ENCODE measurements at regions not wholly inside any gene's neighbourhood (a gene's known extent, or its start where the extent isn't known, plus 50 kb on each side); places are given as distances from the start of the nearest gene placed in this dataset.
"Not testable (repeated sequence)": the region's sequence is repeated elsewhere in the genome, so short reads cannot be mapped to it uniquely, and the experiment has no call there.

DNA sequence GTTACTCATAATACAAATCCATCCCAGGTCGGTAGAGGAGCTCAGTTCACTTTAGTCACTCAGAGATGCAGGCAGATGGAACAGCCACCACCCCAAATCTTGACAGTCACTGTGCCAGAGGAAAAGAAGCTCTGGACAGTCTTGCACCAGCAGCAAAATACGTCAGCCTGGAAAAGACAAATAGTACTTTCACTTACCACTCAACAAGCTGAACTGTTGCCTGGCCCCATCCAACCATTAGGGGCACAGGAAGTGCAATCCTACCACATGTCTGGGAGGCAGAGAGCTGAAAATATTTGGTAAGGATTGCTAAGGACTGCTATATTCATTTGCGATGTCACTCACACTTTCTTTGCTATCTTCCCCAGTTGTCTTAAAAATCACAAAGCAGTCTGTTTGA is 239.1 kb upstream of the TOX3 start:
- DNase-seq: no peak

DNA sequence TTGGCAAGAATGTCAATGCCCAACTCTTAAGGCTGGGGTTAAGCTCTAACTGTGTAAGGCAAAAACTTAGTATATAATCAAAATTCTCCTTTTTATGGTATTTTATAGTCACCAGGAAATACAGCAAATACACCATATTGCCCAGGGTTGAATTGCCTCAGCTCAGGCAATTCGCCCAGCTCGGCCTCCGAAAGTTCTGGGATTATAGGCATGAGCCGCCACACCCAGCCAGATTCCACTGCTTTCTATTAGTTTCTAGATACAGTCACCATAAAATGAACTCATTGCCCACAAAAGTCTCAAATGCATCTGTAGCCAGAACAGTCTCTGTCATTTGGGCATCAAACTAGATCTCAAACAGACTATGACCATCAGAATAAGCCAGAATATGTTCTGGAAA is 238.7 kb upstream of the TOX3 start:
- no peak for DNase-seq

DNA sequence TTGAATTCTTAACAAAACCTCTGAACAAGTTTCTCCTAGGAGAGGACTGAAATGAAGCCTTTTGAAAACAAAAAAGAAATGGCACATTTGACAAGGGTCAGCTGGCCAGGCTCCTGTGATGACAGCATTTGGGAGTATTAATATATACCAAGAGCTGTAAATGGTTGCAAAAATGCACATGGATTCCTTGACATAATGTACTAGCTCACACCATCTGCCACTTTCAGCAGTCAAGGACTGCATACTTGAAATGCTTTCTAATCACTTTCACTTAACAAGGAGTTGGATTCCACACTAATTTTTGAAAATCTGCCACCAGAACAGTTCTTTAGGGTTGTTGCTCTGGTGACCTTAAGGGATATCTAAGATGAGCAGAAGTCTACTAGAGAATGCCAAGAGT is 236.7 kb upstream of the TOX3 start:
- no peak for DNase-seq

DNA sequence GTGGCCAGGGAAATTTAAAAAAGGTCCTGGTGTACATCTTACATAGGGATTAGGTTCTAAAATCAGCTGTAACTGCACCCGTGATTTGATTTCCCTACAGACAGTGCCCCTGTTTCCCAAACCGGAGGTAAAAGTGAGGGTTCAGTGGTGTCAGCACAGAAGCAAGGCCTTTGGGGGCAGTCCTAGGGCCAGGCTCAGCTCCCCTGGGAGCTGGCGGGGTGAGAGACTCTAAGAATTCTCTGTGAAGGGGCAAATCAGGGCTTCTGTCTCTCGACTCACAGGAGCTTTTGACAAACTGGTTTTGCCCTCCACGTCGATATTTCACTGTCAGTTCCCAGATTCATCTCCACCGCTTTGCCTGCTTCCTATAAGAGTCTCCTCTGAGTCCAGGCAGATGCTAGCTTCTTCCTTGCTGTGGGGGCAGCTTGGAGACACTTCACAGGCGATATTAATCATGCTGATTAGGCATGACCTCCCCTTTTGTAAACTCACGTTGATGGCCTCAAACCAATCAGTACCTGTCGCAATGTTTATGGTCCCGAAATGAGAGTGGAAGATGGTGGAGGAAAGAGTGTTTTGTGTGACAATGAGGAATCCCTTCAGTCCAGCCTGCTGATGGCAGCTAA is 234.2 kb upstream of the TOX3 start:
- no peak for DNase-seq

DNA sequence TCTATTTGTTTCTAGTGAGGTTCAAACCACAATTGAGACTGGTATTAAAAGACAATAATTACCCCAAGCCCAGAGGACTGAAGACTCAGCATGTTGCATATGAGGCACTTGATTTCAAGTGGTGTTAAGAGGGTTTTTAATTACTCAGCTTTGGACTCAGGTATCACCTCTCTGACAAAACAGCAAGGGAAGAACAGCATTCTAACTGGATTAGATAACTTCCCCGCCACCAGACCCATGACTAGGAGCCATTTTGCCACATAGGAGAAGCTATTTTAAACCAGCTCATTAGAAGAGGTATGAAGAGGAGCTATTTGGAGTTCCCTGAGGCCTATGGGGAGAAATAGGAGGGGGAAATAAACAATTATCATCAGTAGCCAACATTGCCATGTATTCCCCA is 226.1 kb upstream of the TOX3 start:
- no peak for DNase-seq

DNA sequence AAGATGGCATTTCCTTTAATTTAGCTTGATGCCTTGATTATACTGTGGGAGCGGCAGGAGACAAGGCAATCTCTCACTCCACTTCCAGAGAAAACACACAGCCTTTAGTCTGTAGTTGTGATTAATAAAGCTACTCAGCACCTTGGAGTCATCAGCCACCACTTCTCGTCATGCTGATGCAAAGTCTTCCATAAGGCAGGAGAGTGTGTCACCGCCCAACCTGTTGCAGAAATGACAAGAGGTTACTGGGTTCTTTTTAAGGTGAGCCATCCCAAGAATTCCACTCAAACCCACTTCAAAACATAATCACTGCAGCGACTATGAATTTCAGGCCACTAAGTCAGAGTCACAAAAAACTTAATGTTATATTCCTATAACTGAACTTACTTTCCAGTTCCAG is 223.9 kb upstream of the TOX3 start:
- no peak for DNase-seq

DNA sequence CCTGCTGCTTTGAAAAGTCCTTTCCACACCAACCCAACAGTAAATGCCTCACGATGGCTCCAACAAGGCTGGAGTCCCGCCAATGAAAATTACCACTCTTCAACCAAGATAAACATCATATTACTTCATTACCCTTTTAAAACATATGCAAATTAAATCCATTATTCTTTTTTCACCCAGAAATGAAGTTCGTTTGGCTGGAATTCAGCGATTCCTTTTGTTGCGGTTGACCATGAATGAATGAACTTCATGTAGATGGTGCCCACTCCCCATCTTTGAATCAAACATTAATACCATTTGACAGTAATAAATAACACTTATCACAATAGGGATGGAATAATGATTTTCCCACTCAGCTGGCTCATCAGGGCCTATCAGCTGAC is 211.5 kb upstream of the TOX3 start:
- no peak for DNase-seq

DNA sequence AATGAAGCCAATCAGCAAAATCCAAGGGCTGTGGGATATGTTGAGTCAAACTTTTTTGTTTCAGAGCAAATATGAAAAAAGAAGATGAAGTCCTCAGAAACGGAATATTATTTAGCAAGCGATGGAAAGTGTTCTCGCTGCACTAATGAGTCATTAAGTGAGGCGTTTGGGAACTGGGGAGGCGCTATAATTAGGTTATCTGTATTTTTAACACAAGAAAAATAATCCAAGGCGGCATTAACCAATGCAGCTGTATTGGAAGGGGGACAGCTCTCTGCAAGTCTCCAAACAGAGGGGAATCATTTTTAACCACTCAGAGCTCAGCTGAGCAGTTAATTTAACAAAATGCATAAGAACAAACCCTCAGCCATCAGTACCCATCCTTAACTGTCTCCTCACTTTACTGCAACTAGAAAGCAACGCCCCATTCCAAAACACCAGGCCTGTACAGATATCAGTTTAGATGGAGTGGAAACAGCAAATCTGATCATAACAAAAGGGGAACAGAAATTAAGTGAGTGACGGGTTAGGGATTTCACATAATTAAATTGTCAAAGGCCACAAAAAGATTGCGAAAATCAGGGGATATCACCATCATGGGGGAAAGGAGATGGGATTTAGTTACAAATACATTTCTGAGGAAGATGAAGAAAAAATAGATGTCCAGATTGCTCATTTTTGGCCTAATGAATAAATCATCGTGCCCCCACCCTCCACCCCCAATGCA is 211.0 kb upstream of the TOX3 start:
- DNase-seq: no peak

DNA sequence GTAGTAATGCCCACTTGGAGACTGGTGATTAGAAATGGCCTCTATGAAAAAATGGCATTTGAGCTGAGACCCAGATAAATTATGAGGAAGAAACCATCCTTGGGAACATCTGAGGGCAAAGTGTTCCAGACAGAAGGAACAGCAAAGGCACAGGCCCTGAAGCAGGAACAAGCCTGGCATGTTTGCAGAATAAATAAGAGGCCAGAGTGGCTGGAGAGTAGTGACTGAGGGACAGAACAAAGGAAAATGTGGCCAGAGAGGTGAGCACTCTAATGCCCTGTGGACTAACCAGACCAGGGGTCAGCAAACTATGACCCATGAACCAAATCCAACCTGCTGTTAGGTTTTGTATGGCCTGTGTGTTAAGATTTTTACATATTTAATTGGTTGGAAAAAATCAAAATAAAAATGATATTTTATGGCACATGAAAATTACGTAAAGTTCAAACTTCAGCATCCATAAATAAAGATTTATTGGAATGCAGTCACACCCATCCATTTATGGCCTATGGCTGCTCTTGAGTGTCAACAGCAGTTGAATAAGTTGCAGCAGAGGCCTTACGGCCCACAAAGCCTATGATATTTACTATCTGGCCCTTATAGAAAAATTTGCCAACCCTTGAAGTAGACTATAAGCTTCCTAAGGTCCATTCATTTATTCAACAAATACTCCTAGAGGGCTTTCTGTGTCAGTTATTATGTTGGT is 210.0 kb upstream of the TOX3 start:
- no peak for DNase-seq

DNA sequence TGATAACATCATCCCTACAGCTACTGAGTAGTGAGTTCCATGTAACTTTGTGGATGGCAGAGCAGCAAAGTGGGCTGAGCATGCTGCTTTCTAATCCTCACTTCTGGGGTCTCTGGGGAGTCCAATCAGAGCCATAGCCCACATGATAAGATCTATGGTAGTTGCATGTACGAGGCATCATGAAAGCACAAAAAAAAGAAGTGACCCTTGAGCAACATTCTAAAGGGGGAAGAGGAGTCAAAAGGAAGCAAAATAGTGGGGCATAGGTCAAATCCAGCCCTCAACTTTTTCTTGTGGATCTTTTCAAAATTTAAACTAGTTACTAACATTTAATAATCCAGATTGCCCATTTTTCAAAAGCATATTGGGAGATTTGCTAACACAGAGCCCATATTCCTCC is 208.5 kb upstream of the TOX3 start:
- DNase-seq: no peak

DNA sequence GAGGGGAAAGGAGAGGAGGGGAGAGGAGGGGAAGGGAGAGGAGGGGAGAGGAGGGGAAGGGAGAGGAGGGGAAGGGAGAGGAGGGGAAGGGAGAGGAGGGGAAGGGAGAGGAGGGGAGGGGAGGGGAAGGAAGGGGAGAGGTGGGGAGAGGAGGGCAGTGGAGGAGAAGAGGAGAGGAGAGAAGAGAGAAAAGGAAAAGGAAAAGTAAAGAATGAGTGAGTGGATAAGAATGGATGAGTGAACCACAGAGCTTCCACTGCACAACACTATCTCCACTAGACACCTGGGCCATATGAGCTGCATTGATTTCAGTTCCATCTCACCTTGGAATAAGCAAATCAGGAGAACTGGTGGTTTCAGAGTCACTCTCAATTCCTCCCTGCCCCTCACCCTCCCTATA is 204.1 kb upstream of the TOX3 start:
- DNase-seq: no peak

DNA sequence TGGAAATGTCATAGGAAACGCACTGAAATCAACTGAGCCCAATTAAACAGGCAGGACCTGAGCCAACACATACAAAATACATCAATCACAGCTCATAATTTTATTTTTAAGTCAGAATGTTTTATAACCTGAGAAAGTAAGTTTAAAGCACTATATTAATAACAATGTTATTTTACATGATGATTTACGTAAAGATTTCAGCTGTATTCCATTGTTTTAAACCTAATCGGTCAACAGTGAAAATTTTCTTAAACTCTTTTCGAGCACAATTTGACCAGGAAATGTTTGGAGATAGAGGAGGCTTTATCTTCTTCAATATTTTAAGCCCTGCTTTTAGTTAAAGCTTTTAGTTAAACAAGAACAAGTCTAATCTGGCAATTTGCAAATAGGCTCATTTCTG is 201.8 kb upstream of the TOX3 start:
- DNase-seq: no peak

DNA sequence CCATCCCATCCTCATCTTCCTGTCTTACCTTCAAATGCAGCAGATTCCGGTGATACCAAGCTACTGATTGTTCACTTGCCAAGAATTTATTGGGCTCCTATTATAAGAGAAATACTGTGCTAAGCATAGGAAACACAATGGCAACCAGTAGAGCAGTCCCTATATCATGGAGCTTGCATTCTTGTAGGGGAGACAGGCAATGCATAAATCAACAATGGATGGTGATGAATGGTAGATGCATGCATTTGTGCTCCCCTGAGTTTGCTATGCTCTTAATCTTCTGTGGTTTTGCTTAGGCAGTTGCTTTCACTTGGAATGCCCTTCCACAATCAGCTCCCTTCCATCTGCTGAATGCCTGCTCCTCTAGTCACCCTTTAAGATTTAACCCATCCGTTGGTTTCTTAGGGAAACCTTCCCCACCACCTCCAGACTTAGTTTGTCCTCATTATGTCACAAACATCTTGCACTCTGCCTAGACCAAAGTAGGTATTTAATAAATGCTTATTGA is 200.2 kb upstream of the TOX3 start:
- DNase-seq: no peak

DNA sequence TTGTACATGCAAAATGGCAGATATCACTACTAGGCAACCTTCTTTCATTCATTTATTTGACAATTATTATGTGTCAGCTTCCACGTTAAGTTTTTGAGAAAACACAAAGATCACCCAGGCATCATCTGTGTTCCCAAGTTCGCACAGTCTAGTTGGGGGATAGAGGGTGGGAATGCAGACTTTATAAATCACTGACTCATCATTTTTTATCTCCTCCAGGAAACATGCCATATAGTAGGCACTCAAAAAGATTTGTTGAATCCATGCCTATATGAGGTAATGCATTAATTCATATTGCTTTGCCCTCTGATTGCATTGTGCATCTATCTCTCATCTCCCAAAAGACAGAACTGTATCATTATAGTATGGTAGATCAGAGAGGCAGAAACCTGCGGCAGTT is 196.8 kb upstream of the TOX3 start:
- no peak for DNase-seq

DNA sequence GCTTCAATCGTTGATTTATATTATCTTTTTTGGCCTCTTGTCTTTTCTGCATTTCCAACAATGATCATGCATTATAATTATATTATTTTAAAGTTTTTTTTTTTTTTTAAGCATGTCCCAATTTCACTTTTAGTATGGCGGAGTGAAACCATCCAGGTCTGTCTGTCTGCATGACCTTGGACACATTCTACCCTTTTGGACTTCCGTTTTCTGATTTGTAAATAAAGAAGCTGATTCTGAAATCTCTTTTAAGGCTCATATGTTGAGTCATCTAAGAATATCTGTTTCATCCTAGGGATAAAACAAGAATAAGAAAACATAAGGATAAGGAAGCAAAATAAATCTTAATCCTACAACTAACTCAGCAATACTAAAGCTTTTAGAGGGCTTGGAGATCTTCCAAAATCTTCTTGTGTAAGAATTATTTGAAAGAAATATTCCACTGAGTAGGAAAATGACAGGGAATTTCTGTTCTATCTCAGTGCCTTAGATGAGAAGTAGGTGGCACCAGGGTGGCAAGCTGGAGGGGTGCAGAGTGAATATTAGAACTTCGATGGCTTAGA is 195.7 kb upstream of the TOX3 start:
- no peak for DNase-seq

DNA sequence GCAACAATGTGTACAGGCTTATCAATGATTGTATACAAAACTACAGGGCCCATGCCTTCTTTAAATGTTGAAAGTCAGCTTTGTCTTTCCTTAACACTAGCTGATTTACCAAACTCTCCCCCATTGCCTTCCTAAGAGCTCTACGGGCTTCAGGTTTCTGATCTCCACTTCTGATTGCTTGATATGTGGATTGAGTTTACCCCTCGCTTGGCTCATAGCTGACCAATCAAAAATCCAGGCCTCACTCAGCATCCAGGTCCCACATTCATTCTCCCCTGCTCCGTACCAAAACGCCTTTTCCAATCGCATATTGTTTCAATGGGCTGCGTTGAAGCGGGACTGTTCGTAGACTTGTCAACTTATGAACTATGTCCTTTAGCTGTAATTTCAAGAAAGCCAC is 195.1 kb upstream of the TOX3 start:
- DNase-seq: no peak

DNA sequence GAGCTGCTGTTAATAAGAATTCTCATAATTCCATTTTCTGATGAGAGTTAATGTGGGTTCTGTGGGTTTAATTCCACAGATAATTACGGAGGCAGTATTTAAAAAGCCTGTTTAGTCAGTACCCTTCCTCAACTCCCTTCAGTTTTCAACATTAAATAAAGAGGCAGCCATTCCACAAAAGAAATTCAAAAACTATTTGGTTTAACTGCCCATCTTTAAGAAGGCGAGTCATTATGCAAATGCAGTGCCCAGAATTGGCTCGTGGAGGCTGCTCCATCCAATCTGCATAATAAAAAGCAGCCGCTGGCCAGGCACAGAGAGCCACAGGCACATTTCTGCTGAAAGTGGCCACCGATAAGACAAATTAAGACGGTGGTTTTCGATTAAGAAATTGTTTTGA is 194.4 kb upstream of the TOX3 start:
- DNase-seq: no peak

DNA sequence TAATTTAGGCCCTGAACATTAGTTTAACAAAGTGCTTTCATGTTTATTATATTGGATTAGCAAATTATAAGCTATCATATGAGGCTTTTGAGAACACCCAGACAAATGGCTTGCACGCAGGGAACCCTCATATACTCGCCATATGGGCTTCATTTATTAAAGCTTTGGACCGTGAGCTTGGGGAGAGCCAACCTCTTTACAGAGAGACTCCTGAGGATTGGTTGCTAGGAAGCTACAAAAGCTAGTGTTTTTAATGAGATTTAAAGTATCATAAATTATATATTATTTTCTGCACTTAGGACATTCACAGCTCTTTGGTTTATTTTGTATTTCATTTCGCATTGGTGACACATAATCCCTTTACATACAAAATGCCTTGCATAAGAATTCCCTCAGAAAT is 193.8 kb upstream of the TOX3 start:
- no peak for DNase-seq

DNA sequence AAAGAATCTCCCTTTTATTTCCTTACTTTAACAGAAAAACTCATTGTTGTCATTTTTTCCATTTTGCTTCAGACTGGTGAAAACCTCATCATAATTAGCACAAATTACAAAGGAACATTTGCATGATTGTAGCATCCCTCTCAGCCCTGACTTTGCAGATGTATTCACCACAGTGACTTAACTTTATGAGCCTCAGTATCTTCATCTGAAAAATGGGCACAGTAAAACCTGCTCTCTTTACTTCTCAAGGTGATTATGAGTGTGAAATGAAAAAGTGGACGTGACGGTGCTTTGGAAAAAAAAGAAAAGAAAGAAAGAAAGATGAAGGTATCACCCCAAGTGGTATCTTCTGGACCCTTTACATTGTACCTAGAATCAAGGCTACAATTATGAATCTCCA is 193.4 kb upstream of the TOX3 start:
- no peak for DNase-seq

DNA sequence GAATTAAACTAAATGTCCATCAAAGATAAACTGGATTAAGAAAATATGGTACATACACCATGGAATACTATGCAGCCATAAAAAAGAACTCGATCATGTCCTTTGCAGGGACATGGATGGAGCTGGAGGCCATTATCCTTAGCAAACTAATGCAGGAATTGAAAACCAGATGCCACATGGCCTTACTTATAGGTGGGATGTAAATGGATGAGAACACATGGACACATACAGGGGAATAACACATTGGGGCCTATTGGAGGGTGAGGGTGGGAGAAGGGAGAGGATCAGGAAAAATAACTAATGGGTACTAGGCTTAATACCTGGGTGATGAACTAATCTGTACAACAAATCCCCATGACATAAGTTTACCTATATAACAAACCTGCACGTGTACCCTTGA is 192.0 kb upstream of the TOX3 start:
- not testable (repeated sequence) for DNase-seq

DNA sequence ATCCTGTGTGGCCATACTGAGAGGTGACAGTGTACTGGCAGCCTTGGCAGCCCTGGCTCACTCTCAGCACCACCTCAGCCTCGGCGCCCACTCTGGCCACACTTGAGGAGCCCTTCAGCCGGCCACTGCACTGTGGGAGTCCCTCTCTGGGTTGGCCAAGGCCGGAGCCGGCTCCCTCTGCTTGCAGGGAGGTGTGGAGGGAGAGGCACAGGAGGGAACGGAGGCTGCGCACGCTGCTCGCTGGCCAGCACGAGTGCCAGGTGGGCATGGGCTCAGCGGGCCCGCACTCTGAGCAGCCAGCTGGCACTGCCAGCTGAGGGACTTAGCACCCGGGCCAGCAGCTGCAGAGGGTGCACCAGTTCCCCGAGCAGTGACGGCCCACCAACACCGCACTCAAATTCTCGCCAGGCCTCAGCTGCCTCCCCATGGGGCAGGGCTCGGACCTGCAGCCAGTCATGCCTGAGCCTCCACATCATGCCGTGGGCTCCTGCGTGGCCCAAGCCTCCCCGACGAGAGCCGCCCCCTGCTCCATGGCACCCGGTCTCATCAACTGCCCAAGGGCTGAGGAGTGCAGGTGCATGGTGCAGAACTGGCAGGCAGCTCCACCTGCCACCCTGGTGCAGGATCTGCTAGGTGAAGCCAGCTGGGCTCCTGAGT is 184.4 kb upstream of the TOX3 start:
- no peak for DNase-seq

DNA sequence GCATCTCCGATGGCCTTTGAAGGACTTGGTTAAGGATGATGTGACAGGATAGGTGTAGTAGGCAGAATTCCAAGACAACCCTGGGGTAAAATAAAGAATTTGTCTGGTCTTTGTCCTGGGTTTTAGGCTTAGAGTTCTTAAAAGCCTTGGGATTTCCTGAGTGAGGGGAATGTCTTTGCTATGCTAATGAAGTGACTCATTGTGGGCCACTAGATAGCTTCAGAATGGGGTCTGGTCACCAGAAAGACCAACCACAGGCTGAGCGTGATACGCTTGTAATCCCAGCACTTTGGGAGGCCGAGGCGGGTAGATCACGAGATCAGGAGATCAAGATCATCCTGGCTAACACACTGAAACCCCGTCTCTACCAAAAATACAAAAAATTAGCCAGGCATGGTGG is 182.8 kb upstream of the TOX3 start:
- no peak for DNase-seq

DNA sequence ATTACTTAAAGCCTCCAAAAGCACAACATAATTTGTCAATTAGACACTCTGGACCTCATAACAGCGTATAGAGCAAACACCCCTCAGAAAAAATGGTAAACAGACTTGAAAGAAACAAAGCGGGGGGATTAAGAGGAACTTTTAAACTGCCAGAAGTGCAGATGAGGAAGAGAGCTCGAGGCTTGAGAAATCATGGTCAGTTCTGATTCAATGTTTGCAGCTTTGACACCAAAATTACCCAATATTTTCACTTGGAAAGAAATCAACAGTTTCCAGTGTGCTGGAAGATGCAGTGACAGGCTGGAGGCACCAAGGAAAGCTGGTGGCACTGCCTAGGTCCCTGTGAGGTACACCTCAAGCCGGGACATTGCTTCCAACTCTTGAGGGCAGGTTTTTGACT is 180.9 kb upstream of the TOX3 start:
- no peak for DNase-seq

DNA sequence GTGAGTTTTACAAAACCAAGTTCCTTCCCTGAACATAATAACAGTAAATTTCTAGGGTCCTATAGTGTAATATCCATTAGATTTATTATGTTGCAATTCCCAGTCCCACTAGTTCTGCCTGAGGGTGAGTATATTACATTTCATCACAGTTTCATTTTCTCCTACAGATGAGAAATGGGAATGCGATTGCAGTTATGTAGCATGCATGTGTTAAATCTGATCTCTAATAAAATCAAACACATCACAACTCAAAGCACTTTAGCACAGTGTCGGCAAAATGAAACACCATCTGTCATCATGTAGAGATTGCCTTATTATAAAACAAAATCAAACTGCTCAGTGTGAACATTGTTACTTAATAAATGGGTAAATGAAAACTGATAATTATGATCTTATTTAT is 180.5 kb upstream of the TOX3 start:
- DNase-seq: no peak
